CD14-positive monocyte (primary cell): ENCODE measurements at regions not wholly inside any gene's neighbourhood (a gene's known extent, or its start where the extent isn't known, plus 50 kb on each side); places are given as distances from the start of the nearest gene placed in this dataset.

ENCODE experiments used
- DNase-seq, 3 donors: peaks; one replicate each; pipeline ENCODE4 v3.0.0-alpha.2; 2011 to 2022
- H2AFZ ChIP-seq: 2 replicates; pipeline ENCODE4 v1.6.0; 2012; ENCODE audit warnings: mild to moderate bottlenecking, low read depth, low read length, inconsistent platforms; ENCODE audit not compliant: insufficient read depth, poor library complexity, severe bottlenecking
- H3K27ac ChIP-seq, 2 donors: 1 replicate in 1 of 2; 2 replicates in 1 of 2; pipeline ENCODE4 v1.5.1; 2012 to 2013; ENCODE audit warnings: low read length in 2 of 2, control low read depth in 1 of 2, inconsistent platforms in 1 of 2, low read depth in 1 of 2, mild to moderate bottlenecking in 1 of 2
- H3K27me3 ChIP-seq, 2 donors: one replicate each; pipeline versions ENCODE4 v1.6.0 to v1.6.1; 2011 to 2013; ENCODE audit warnings: low read length in 2 of 2; ENCODE audit not compliant: control insufficient read depth in 2 of 2, insufficient read depth in 2 of 2
- H3K36me3 ChIP-seq, 2 donors: replicated peaks in 1 of 2; 1 replicate in 1 of 2; 2 replicates in 1 of 2; pipeline versions ENCODE4 v1.5.1 to v1.6.1; 2012 to 2013; ENCODE audit warnings: low read length in 2 of 2, control low read depth in 1 of 2, inconsistent platforms in 1 of 2, mild to moderate bottlenecking in 1 of 2; ENCODE audit not compliant: insufficient read depth in 2 of 2, control insufficient read depth in 1 of 2
- H3K4me1 ChIP-seq, 2 donors: 1 replicate in 1 of 2; 2 replicates in 1 of 2; pipeline versions ENCODE4 v1.5.1 to v1.6.1; 2012 to 2013; ENCODE audit warnings: low read length in 2 of 2, control low read depth in 1 of 2, inconsistent platforms in 1 of 2, mild to moderate bottlenecking in 1 of 2, moderate library complexity in 1 of 2; ENCODE audit not compliant: insufficient read depth in 2 of 2, control insufficient read depth in 1 of 2
- H3K4me2 ChIP-seq: replicated peaks from 2 replicates; pipeline ENCODE3; 2012; ENCODE audit warnings: low read length, moderate library complexity, mild to moderate bottlenecking; ENCODE audit not compliant: poor library complexity, severe bottlenecking; ENCODE audit errors: extremely low read depth
- H3K4me3 ChIP-seq, 3 experiments: fragments of 200-600 bp in 1 of 3; sonication (generic) in 1 of 3; replicated peaks in 1 of 3; 1 replicate in 2 of 3; 2 replicates in 1 of 3; pipeline ENCODE4 v1.5.1; 2011 to 2013; ENCODE audit warnings: low read length in 3 of 3, mild to moderate bottlenecking in 3 of 3, control low read depth in 2 of 3, low read depth in 2 of 3, inconsistent platforms in 1 of 3, moderate library complexity in 1 of 3
- H3K79me2 ChIP-seq: 2 replicates; pipeline ENCODE4 v1.6.0; 2012; ENCODE audit warnings: mild to moderate bottlenecking, control low read depth, inconsistent platforms, low read length, moderate library complexity; ENCODE audit not compliant: insufficient read depth
- H3K9ac ChIP-seq: 2 replicates; pipeline ENCODE4 v1.6.0; 2017; ENCODE audit warnings: low read length, mild to moderate bottlenecking; ENCODE audit not compliant: insufficient read depth, poor library complexity, severe bottlenecking
- H3K9me3 ChIP-seq, 2 donors: replicated peaks in 1 of 2; 1 replicate in 1 of 2; 2 replicates in 1 of 2; pipeline versions ENCODE4 v1.5.1 to v1.6.1; 2012 to 2013; ENCODE audit warnings: low read length in 2 of 2, control low read depth in 1 of 2; ENCODE audit not compliant: control insufficient read depth in 1 of 2, insufficient read depth in 1 of 2
- H4K20me1 ChIP-seq: 2 replicates; pipeline ENCODE4 v1.6.0; 2012; ENCODE audit warnings: mild to moderate bottlenecking, low read length, control low read depth, moderate library complexity; ENCODE audit not compliant: insufficient read depth
- H3K27ac Mint-ChIP-seq, 7 donors: one replicate each; pipeline ENCODE4 v1.8.0; 2020; ENCODE audit warnings: mild to moderate bottlenecking in 7 of 7, mixed read lengths in 7 of 7, moderate library complexity in 6 of 7, inconsistent platforms in 2 of 7
- H3K27me3 Mint-ChIP-seq, 3 donors: one replicate each; pipeline ENCODE4 v1.8.0; 2021 to 2022; ENCODE audit warnings: low read depth in 3 of 3, mild to moderate bottlenecking in 3 of 3, mixed read lengths in 3 of 3, moderate library complexity in 3 of 3, inconsistent platforms in 1 of 3
- H3K36me3 Mint-ChIP-seq, 2 donors: one replicate each; pipeline ENCODE4 v1.8.0; 2020; ENCODE audit warnings: mixed read lengths in 2 of 2, inconsistent platforms in 1 of 2, mild to moderate bottlenecking in 1 of 2
- H3K4me1 Mint-ChIP-seq: one replicate; pipeline ENCODE4 v1.8.0; 2020; ENCODE audit warnings: mild to moderate bottlenecking, mixed read lengths
- H3K4me3 Mint-ChIP-seq, 2 donors: one replicate each; pipeline ENCODE4 v1.8.0; 2020; ENCODE audit warnings: mild to moderate bottlenecking in 2 of 2, mixed read lengths in 2 of 2, moderate library complexity in 1 of 2
- H3K9me3 Mint-ChIP-seq, 7 donors: one replicate each; pipeline ENCODE4 v1.8.0; 2020 to 2022; ENCODE audit warnings: mixed read lengths in 7 of 7, mild to moderate bottlenecking in 6 of 7, moderate library complexity in 6 of 7, inconsistent platforms in 2 of 7
- WGBS: methylation state at CpG from one replicate; pipeline ENCODE4 v1.1.5; 2013; ENCODE audit warnings: missing lambda C conversion rate; ENCODE audit not compliant: insufficient coverage; 5-methylcytosine and 5-hydroxymethylcytosine counted together
- intact Hi-C, 2 donors: fragments of 100-400 bp; cut with micrococcal nuclease; formaldehyde crosslinking; loops; one replicate each; pipeline versions ENCODE4 v1.15.0 to v1.15.1; 2023
- TF ChIP-seq, protein P1 (sequence below): fragments of 200-600 bp; IDR thresholded peaks from one replicate; pipeline ENCODE4 v1.8.0; 2022; ENCODE audit warnings: antibody characterized with exemption, mild to moderate bottlenecking

DNA sequence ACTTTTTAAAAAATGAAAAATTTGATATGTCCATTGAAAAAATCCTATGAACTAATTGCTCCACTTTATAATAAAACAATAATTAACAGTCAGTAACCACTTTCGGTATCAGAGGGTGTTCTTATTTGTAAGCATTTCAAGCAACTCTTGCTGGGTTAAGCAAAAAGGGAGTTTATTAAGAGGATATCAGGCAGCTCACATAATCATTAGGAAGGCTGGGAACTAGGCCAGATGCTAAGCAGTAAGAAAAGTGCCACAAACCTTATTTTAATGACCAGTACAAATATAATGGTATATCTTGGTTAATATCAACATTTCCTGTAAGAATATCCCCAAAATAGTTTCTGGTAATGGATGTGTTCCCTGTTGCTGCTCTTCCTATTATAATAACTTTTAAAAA is 2618.3 kb upstream of the PCDH20 start:
- Histone ChIP-seq H2AFZ (no peak overlapping the region), H3K79me2 (no peaks in the 10 kb centered on the region), H3K4me1 (no peaks in the 10 kb centered on the region), H4K20me1 (no peaks in the 10 kb centered on the region), H3K27ac (no peak overlapping the region), H3K27me3 (no peaks in the 10 kb centered on the region), H3K9me3 (peaks cover 0 to 21% of the 10 kb centered on the region in 2 donors), H3K4me2 (no peak overlapping the region), H3K36me3 (no peaks in the 10 kb centered on the region), H3K9ac (no peak overlapping the region), H3K4me3 (no peak overlapping the region)
- Mint-ChIP-seq H3K9me3 (peaks cover 0 to 5% (median 0%) of the 10 kb centered on the region in 7 donors), H3K27ac (no peak overlapping the region), H3K36me3 (no peaks in the 10 kb centered on the region), H3K27me3 (no peaks in the 10 kb centered on the region), H3K4me3 (no peak overlapping the region), H3K4me1 (no peaks in the 10 kb centered on the region)
- no peak for DNase-seq
- intact Hi-C loops, result no loop called here
- WGBS, result no CpG with 5 or more reads among the region's 1 CpG
- TF ChIP-seq, protein P1, sequence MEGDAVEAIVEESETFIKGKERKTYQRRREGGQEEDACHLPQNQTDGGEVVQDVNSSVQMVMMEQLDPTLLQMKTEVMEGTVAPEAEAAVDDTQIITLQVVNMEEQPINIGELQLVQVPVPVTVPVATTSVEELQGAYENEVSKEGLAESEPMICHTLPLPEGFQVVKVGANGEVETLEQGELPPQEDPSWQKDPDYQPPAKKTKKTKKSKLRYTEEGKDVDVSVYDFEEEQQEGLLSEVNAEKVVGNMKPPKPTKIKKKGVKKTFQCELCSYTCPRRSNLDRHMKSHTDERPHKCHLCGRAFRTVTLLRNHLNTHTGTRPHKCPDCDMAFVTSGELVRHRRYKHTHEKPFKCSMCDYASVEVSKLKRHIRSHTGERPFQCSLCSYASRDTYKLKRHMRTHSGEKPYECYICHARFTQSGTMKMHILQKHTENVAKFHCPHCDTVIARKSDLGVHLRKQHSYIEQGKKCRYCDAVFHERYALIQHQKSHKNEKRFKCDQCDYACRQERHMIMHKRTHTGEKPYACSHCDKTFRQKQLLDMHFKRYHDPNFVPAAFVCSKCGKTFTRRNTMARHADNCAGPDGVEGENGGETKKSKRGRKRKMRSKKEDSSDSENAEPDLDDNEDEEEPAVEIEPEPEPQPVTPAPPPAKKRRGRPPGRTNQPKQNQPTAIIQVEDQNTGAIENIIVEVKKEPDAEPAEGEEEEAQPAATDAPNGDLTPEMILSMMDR, result no peak

GRCh38 chr13:64029343-64030093 is 2613.9 kb upstream of the PCDH20 start:
- no peak for DNase-seq
- Histone ChIP-seq H4K20me1 (no peaks in the 10 kb centered on the region), H3K9ac (no peak overlapping the region), H3K27ac (no peak overlapping the region), H2AFZ (no peak overlapping the region), H3K4me2 (no peak overlapping the region), H3K9me3 (peaks cover 0 to 25% of the 10 kb centered on the region in 2 donors), H3K4me3 (no peak overlapping the region), H3K79me2 (no peaks in the 10 kb centered on the region), H3K36me3 (no peaks in the 10 kb centered on the region), H3K4me1 (no peaks in the 10 kb centered on the region), H3K27me3 (no peaks in the 10 kb centered on the region)
- Mint-ChIP-seq H3K27me3 (peaks cover 0 to 2% (median 0%) of the 10 kb centered on the region in 3 donors), H3K27ac (no peak overlapping the region), H3K4me3 (no peak overlapping the region), H3K36me3 (no peaks in the 10 kb centered on the region), H3K9me3 (peaks cover 0 to 5% (median 3%) of the 10 kb centered on the region in 7 donors), H3K4me1 (no peaks in the 10 kb centered on the region)
- intact Hi-C loops, result no loop called here
- 88% methylated on average over 14 of the region's 19 CpGs for WGBS
- TF ChIP-seq, protein P1, result no peak
